ENCODE measurements at regions not wholly inside any gene's neighbourhood (a gene's known extent, or its start where the extent isn't known, plus 50 kb on each side); places are given as distances from the start of the nearest gene placed in this dataset.
"Not testable (repeated sequence)": the region's sequence is repeated elsewhere in the genome, so short reads cannot be mapped to it uniquely, and the experiment has no call there.

DNA sequence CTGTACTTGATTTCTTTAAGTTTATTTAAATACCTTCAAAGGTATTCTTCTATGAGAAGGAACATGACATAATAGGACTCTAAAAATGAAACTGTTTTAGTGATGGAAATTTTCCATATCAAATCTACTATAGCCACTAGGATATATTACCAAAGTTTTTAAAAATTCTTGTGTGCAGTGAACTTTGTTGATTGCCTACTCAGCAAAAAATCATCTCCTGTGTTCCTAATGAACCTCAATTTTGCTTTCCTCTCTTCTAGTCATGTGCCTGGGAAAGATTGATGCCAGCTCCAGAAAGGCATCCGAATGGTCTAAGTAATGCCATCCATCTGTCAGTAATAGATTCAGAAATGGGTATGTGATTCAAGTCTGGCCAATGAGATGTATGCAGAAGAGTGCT is 111.1 kb downstream of the ANXA3 start:
- H3K79me2 ChIP-seq (ENCODE audit: control insufficient read depth, insufficient read depth, low read length): no peaks in the 10 kb centered on the region
- no peaks in the 10 kb centered on the region for H3K36me3 ChIP-seq (ENCODE audit: control insufficient read depth, insufficient read depth, low read length)
- H3K4me1 ChIP-seq (ENCODE audit: control insufficient read depth, extremely low read depth, insufficient read depth, low read length): peaks cover 9% of the 10 kb centered on the region
- TF ChIP-seq, protein P1, sequence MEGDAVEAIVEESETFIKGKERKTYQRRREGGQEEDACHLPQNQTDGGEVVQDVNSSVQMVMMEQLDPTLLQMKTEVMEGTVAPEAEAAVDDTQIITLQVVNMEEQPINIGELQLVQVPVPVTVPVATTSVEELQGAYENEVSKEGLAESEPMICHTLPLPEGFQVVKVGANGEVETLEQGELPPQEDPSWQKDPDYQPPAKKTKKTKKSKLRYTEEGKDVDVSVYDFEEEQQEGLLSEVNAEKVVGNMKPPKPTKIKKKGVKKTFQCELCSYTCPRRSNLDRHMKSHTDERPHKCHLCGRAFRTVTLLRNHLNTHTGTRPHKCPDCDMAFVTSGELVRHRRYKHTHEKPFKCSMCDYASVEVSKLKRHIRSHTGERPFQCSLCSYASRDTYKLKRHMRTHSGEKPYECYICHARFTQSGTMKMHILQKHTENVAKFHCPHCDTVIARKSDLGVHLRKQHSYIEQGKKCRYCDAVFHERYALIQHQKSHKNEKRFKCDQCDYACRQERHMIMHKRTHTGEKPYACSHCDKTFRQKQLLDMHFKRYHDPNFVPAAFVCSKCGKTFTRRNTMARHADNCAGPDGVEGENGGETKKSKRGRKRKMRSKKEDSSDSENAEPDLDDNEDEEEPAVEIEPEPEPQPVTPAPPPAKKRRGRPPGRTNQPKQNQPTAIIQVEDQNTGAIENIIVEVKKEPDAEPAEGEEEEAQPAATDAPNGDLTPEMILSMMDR (conservative IDR thresholded peaks at IDR 0.05 in 1 of 2, IDR thresholded peaks at IDR 0.05 in 1 of 2; ENCODE audit: low read depth in 1 of 2, low read length in 2 of 2): no peak
- TF ChIP-seq EZH2 (IDR thresholded peaks at IDR 0.05; ENCODE audit: low read length, missing control alignments): no peak
- H3K4me2 ChIP-seq (ENCODE audit: extremely low read depth, insufficient read depth, low read length): no peak overlapping the region
- no peak overlapping the region for H3K4me3 ChIP-seq (replicated peaks in 1 of 4; ENCODE audit: control extremely low read depth in 1 of 4, insufficient read depth in 1 of 4, low read depth in 3 of 4, low read length in 4 of 4)
- no peaks in the 10 kb centered on the region for H3K27me3 ChIP-seq (ENCODE audit: control insufficient read depth, insufficient read depth, low read length)
- H4K20me1 ChIP-seq (ENCODE audit: control insufficient read depth, extremely low read depth, insufficient read depth, low read length): no peaks in the 10 kb centered on the region
- H3K9ac ChIP-seq (ENCODE audit: insufficient read depth, low read length): no peak overlapping the region
- H3K9me3 ChIP-seq (ENCODE audit: control insufficient read depth, insufficient read depth, low read depth, low read length): no peaks in the 10 kb centered on the region
- no peak overlapping the region for H2AFZ ChIP-seq (ENCODE audit: low read length)
- no peak overlapping the region for H3K27ac ChIP-seq (ENCODE audit: insufficient read depth, low read length)
- no peak for DNase-seq (ENCODE audit: low read depth in 2 of 2)

DNA sequence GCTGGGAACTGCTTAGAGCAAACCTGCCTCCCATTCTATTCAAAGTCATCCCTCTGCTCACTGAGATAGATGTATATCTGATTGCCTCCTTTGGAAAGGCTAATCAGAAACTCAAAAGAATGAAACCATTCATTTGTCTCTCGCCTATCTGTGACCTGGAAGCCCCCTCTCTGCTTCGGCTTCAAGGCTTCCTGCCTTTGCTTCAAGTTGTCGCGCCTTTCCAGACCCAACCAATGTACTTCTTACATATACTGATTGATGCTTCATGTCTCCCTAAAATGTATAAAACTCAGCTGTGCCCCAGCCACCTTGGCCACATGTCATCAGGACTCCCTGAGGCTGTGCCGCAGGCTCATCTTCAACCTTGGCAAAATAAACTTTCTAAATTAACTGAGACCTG is 111.9 kb upstream of the BMP2K start:
- not testable (repeated sequence) for H3K4me3 ChIP-seq (replicated peaks in 1 of 4; ENCODE audit: control extremely low read depth in 1 of 4, insufficient read depth in 1 of 4, low read depth in 3 of 4, low read length in 4 of 4); H3K4me1 ChIP-seq (ENCODE audit: control insufficient read depth, extremely low read depth, insufficient read depth, low read length); H2AFZ ChIP-seq (ENCODE audit: low read length)

DNA sequence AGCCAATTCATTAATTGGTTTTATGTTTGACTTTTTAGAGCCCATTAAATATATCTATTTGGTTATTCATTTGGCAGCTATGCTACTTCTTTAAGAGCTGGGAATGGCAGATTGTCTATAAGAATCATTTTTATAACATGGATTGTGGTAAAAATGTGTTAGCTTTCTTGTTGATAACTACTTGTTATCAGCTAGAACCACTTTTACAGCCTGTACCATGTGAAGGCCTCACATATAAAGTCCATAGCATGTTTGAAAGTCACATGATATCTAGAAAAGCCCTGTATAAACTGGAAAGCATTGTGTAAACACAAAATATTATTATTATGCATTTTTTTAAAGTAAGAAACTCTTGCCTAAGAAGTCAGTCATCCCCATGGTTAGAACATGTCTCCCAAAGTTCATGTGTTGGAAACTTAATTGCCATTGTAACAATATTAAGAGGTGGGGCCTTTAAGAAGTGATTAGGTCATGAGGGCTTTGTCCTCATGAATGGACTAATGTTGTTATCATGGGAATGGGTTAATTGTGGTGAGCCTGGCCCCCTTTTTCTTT is 110.9 kb upstream of the BMP2K start:
- no peaks in the 10 kb centered on the region for H3K79me2 ChIP-seq (ENCODE audit: control insufficient read depth, insufficient read depth, low read length)
- no peaks in the 10 kb centered on the region for H4K20me1 ChIP-seq (ENCODE audit: control insufficient read depth, extremely low read depth, insufficient read depth, low read length)
- no peaks in the 10 kb centered on the region for H3K27me3 ChIP-seq (ENCODE audit: control insufficient read depth, insufficient read depth, low read length)
- no peak overlapping the region for H3K27ac ChIP-seq (ENCODE audit: insufficient read depth, low read length)
- no peak overlapping the region for H3K4me3 ChIP-seq (replicated peaks in 1 of 4; ENCODE audit: control extremely low read depth in 1 of 4, insufficient read depth in 1 of 4, low read depth in 3 of 4, low read length in 4 of 4)
- no peaks in the 10 kb centered on the region for H3K9me3 ChIP-seq (ENCODE audit: control insufficient read depth, insufficient read depth, low read depth, low read length)
- DNase-seq (ENCODE audit: low read depth in 2 of 2): no peak
- H3K4me2 ChIP-seq (ENCODE audit: extremely low read depth, insufficient read depth, low read length): no peak overlapping the region
- no peak overlapping the region for H3K9ac ChIP-seq (ENCODE audit: insufficient read depth, low read length)
- no peak for TF ChIP-seq EZH2 (IDR thresholded peaks at IDR 0.05; ENCODE audit: low read length, missing control alignments)
- TF ChIP-seq, protein P1 (conservative IDR thresholded peaks at IDR 0.05 in 1 of 2, IDR thresholded peaks at IDR 0.05 in 1 of 2; ENCODE audit: low read depth in 1 of 2, low read length in 2 of 2): no peak
- H3K4me1 ChIP-seq (ENCODE audit: control insufficient read depth, extremely low read depth, insufficient read depth, low read length): peaks cover 5% of the 10 kb centered on the region
- H2AFZ ChIP-seq (ENCODE audit: low read length): no peak overlapping the region
- H3K36me3 ChIP-seq (ENCODE audit: control insufficient read depth, insufficient read depth, low read length): no peaks in the 10 kb centered on the region

More for the DNA sequence above, 111.9 kb upstream of the BMP2K start:
- not testable (repeated sequence) for H3K27ac ChIP-seq (ENCODE audit: insufficient read depth, low read length); DNase-seq (ENCODE audit: low read depth in 2 of 2); H3K27me3 ChIP-seq (ENCODE audit: control insufficient read depth, insufficient read depth, low read length); H3K4me2 ChIP-seq (ENCODE audit: extremely low read depth, insufficient read depth, low read length); H3K79me2 ChIP-seq (ENCODE audit: control insufficient read depth, insufficient read depth, low read length); H3K9ac ChIP-seq (ENCODE audit: insufficient read depth, low read length); H3K9me3 ChIP-seq (ENCODE audit: control insufficient read depth, insufficient read depth, low read depth, low read length); H4K20me1 ChIP-seq (ENCODE audit: control insufficient read depth, extremely low read depth, insufficient read depth, low read length); H3K36me3 ChIP-seq (ENCODE audit: control insufficient read depth, insufficient read depth, low read length)

Measured in fibroblast of lung (primary cell).